ENCODE measurements at regions not wholly inside any gene's neighbourhood (a gene's known extent, or its start where the extent isn't known, plus 50 kb on each side); places are given as distances from the start of the nearest gene placed in this dataset.

DNA sequence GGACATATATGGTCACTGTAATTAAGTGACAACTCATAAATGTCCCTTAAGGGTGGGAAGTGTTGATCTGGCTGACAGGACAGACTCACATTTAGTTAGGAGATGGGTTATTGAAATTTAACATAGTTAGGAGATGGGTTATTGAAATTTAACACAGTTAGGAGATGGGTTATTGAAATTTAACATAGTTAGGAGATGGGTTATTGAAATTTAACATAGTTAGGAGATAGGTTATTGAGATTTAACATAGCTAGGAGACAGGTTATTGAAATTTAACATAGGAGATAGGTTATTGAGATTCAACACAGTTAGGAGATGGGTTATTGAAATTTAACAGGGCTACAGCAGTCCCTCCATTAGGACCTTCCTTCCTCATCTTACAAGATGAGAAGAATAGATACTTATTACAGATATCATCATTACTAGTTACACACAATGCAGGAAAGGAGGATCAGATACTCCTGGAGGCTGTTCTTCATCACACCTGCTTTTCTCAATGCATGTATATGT is 98.5 kb downstream of the MTNR1B start:
- TF ChIP-seq, protein P1, sequence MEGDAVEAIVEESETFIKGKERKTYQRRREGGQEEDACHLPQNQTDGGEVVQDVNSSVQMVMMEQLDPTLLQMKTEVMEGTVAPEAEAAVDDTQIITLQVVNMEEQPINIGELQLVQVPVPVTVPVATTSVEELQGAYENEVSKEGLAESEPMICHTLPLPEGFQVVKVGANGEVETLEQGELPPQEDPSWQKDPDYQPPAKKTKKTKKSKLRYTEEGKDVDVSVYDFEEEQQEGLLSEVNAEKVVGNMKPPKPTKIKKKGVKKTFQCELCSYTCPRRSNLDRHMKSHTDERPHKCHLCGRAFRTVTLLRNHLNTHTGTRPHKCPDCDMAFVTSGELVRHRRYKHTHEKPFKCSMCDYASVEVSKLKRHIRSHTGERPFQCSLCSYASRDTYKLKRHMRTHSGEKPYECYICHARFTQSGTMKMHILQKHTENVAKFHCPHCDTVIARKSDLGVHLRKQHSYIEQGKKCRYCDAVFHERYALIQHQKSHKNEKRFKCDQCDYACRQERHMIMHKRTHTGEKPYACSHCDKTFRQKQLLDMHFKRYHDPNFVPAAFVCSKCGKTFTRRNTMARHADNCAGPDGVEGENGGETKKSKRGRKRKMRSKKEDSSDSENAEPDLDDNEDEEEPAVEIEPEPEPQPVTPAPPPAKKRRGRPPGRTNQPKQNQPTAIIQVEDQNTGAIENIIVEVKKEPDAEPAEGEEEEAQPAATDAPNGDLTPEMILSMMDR (conservative IDR thresholded peaks at IDR 0.05): no peak
- TF ChIP-seq ZFX (IDR thresholded peaks at IDR 0.05): no peak

Measured in C4-2B (cell line).